Sigmoid colon (tissue), 4 donors: ENCODE measurements at regions not wholly inside any gene's neighbourhood (a gene's known extent, or its start where the extent isn't known, plus 50 kb on each side); places are given as distances from the start of the nearest gene placed in this dataset.

Source experiments
- CTCF ChIP-seq, 4 experiments: fragments of 450-650 bp in 3 of 4; fragments of 200-600 bp in 1 of 4; IDR thresholded peaks; one replicate each; pipeline ENCODE4 v1.5.1; 2016 to 2019; ENCODE audit warnings: antibody characterized with exemption in 4 of 4, mild to moderate bottlenecking in 3 of 4, moderate library complexity in 2 of 4
- POLR2A ChIP-seq, 2 donors: fragments of 450-650 bp; IDR thresholded peaks; one replicate each; pipeline ENCODE4 v1.6.1; 2016; ENCODE audit warnings: antibody characterized with exemption in 2 of 2, mild to moderate bottlenecking in 2 of 2, moderate library complexity in 2 of 2
- POLR2AphosphoS5 ChIP-seq, 4 donors: sonication (generic); formaldehyde crosslinking; IDR thresholded peaks; one replicate each; pipeline ENCODE4 v1.6.1; 2017; ENCODE audit warnings: antibody characterized with exemption in 4 of 4

- no peak for TF ChIP-seq CTCF (IDR thresholded peaks at IDR 0.05)
- TF ChIP-seq POLR2A (IDR thresholded peaks at IDR 0.05): no peak
- no peak for TF ChIP-seq POLR2AphosphoS5 (IDR thresholded peaks at IDR 0.05)
Measured at GRCh38 chr3:110384601-110385000, 687.0 kb upstream of the NECTIN3 start.
